HG02970 (cell line): ENCODE measurements at regions not wholly inside any gene's neighbourhood (a gene's known extent, or its start where the extent isn't known, plus 50 kb on each side); places are given as distances from the start of the nearest gene placed in this dataset.
"Not testable (repeated sequence)": the region's sequence is repeated elsewhere in the genome, so short reads cannot be mapped to it uniquely, and the experiment has no call there.

ENCODE experiments used
- ATAC-seq: cut with Tn5 transposase; IDR thresholded peaks from one replicate; pipeline ENCODE4 v1.9.1; 2021; ENCODE audit warnings: mild to moderate bottlenecking, moderate library complexity, moderate number of reproducible peaks; ENCODE audit not compliant: unreplicated experiment, low FRiP score

DNA sequence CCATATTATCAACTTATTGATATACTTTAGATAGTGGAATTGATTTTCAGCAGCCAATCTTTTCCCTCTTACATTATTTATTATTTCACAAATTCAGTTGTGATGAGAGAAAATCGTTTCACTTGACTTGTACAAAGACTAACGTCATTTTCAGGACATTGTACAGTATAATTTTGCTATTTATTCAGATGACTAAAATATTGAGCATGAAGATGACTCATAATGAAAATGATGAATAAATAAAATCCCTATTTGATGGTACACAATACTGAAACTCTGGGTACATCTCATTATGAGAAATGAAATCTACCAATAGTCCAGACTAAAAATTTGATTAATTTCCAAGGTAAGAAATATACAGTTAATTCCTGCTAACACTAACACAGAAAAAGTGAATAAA is 316.4 kb downstream of the CCDC74A start:
- ATAC-seq = not testable (repeated sequence)

DNA sequence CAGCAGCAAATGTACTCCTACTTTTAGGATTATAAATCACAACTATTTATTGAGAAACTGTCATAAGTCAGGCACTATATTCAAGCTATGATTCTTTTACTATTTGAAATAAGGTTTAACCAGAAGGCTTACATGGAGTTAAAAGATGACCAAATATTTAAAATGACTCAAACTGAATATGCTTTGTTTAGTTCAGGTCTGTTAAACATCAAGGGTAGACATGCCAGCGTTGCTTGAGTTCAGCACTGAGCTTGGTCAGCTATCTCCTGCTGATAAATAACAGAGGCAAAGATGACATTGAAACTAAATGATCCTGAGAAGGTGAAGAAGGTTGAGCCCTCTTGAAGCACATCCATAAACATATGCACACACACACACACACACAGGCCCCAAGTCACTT is 305.6 kb downstream of the ANKRD30BL start:
- not testable (repeated sequence) for ATAC-seq

DNA sequence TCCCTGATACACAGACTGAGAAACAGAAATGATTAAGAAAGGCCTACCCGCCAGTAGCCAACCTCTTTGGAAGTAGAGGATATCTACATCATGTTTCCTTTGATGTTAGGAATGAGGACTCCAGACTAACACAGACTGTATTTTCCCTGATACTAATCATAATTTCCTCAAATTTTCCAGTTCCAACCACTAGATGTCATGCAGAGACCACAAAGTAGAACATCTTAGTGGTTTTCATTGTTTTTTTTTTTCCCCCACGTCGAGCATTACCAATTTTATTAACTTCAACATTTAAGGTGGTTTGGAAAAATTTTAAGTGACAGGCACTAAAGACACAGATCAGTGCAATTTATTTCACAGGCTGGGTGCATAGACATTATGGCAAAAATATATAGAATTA is 303.6 kb downstream of the ANKRD30BL start:
- not testable (repeated sequence) for ATAC-seq
